A204.1 (cell line): ENCODE measurements at regions not wholly inside any gene's neighbourhood (a gene's known extent, or its start where the extent isn't known, plus 50 kb on each side); places are given as distances from the start of the nearest gene placed in this dataset.
"Not testable (repeated sequence)": the region's sequence is repeated elsewhere in the genome, so short reads cannot be mapped to it uniquely, and the experiment has no call there.

Source experiments
- FAIRE-seq: peaks from 2 replicates; lab custom pipeline; 2012; peaks lifted over from hg19 to GRCh38; lab: Jason Lieb, UNC

GRCh38 chr14:26304056-26304455 lies 293.8 kb downstream of the NOVA1 start:
- no peak for FAIRE-seq

GRCh38 chr14:26293909-26294308 lies 303.9 kb downstream of the NOVA1 start:
- FAIRE-seq: no peak

DNA sequence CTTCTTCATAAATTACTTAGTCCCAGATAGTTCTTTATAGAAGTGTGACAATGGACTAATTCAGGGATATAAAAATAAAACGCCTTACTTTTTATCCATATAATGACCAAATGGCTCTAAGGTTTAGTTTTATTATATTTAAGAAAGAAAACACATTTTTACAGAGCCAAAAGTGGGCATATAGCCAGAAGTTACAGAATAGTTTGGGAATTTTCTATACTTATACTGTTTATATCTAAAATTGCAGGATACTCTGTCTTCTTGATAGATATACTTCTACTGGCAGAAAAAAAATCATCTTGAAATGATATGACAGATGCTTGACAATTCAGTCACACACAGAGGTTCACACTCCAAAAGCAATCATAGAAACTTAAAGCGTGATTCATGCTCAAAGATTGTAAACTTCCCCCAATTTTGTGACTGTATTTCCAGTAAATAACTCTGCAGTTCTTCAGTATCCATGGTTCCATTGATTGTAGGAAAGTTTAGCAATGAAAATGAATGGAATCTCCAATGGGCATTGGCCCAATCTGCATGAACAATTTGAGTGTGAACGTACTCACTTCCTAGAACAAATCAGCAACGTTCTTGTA lies 307.8 kb downstream of the NOVA1 start:
- no peak for FAIRE-seq

GRCh38 chr14:26286913-26287205 lies 311.0 kb downstream of the NOVA1 start:
- FAIRE-seq: no peak

GRCh38 chr14:26286081-26286912 lies 311.5 kb downstream of the NOVA1 start:
- FAIRE-seq: no peak

- FAIRE-seq: no peak
These were observed 315.3 kb downstream of the NOVA1 start for GRCh38 chr14:26282578-26282977.

- not testable (repeated sequence) for FAIRE-seq
These were observed 315.8 kb downstream of the NOVA1 start for GRCh38 chr14:26282011-26282410.

DNA sequence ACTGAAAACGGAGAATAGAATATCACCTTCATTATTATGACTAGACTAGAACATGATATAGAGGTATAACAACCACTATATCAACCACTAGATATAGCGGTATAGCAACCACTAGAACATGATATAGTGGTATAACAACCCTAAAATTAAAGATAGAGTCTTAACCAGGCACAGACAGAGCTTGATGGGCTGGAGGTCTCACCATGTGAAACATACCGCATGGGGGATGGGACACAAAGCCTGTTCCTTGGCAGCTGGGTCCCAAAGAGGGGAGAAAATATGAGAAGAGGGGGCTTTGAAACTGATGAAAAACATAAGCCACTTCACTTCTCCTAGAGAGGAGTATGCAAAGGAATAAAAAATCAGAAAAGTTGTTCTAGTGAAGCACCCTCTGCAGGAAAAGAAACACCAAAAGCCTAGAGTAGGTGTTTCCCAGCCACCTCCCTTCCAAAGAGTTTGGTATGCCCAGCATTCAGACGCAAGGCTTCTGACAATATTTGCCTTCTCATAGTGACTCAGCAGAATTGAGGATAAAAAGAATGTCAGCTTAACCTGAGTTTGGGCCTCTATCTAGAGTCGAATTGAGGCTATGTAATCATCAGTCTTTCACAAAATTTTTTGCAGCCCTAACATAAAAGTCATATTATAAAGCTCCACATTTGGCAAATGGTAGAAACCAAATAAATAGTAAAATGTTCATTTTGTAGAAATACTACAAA lies 316.4 kb downstream of the NOVA1 start:
- no peak for FAIRE-seq

DNA sequence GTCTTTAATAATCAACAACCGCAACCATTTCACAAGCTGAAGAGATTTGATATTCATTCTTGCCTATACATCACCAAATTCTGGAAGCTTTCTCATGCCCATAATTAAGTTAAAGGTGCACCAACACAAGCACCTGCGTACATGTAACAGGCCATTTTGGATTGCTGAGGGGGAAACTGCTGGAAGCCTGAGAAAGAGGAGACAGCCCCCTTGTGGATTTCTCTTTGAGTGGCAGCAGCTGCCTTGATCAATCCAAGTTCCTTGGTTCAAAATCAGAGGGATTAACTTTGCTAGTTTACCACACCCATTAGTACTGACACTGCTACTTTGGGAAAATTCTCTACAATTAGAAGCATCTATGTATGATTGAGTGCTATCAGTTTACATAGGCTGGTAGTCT lies 321.1 kb downstream of the NOVA1 start:
- no peak for FAIRE-seq

DNA sequence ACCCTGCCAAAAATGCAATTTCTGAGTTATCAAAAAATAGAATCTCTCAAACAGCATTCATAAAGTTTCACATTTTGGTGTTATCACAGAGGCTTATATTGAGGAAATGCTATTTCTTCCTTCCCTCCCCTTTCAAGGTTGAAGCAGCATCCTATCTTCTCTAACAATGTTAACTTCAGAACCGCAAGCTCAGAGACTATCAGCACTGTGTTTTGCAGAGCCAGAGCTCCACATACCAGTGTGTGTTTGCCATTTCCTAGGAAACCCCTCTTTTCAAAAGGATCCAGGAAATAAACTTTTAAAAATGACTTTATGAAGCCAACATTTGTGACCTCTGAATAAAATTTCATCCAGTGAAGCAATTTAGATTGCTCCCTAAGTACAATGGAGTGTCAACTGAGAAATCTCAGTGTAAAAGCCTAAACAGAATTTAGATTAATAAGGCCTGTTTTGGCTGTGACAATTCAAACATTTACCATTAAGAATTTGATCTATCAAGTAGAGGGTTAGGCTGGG lies 332.6 kb downstream of the NOVA1 start:
- no peak for FAIRE-seq

DNA sequence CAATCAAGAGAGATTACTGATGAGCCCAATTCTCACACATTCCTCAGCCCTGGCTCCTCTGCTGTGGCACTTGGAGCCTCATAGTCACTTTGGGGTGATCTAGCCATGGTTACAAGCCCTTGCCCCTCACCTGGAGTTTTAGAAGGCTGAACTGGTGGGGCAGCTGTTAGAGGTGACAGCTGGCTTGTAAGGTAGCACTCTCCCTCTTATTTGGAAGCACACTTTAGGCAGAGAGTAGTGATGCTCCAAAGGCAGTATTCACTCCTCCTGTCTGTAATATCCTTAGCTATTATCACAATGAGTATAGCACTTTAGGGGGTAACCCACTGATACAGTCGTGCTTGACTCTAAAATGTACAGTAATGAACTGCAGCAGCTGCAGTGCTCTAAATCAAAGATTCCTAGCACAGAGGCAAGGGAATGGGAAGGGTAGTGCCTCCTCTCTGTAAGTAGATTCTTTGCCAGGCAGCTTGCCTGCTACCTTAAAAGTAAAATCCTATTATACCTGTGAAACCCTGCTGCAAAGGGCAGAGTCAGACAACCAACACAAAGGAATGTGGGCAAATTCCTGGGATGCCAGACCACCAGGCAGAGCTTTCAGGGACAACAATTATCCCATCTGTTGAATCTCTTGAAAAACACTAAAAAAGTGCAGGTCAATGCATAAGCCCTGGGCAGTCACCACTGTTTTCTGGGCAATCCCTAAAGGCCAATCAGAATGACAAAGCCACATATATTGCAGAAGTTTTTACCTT lies 336.3 kb downstream of the NOVA1 start:
- FAIRE-seq: no peak

GRCh38 chr14:26255213-26255612 lies 342.6 kb downstream of the NOVA1 start:
- FAIRE-seq: no peak

DNA sequence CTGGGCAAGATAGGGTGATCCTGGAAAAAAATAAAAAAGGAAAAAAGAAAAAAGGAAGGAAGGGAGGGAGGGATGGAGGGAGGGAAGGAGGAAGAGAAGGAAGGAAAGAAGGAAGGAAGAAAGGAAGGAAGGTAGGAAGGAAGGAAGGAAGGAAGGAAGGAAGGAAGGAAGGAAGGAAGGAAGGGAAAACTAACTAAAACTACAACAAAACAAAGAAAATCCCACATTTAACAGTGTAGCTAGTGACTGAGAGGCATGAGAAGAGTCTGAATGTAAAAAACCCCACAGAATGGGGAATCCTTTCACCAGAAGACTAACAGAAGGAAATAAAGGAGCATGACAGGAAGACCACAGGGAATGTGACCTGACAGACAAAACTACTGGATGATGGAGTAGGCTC lies 345.7 kb downstream of the NOVA1 start:
- FAIRE-seq: no peak

GRCh38 chr14:26233118-26233517 lies 364.7 kb downstream of the NOVA1 start:
- FAIRE-seq: no peak

GRCh38 chr14:26218861-26219260 lies 379.0 kb downstream of the NOVA1 start:
- FAIRE-seq: no peak

DNA sequence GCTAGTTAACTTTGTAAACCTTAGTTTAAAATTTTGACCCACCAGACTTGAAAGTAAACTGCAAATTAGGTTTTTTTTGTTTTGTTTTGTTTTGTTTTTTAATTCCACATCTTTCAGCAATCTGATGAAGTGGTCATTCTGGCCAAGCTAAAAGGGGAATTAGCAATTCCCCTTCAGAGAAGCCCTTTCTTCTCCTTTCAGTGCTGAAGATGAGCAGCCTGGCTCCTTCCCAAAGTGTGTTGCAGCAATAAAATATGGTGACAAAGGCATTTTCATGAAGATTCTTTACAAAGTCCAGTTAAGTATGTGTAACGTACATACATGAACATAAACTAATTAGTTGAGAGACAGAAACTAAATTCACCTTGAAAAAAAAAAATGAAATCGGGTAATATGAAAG lies 380.1 kb downstream of the NOVA1 start:
- no peak for FAIRE-seq

DNA sequence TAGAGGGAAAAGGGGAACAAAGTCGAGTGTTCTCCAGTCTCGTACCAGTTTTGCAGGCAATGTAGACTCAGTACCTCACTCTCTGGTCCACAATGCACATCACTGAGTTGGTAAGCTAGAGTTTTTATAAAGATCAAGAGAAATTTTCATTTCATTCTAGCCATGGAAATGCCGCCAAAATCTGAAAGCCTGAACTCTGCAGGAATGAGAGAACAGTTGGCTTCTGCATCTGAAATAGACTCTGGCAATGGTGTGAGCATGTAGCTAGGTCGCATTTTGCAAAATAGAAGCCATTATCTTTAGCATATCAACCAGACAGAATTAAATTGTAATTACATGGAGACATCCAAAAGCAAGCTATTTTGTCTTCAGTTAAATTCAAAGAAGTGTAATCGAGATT lies 381.0 kb downstream of the NOVA1 start:
- FAIRE-seq: no peak

GRCh38 chr14:26213846-26214575 lies 383.8 kb downstream of the NOVA1 start:
- no peak for FAIRE-seq

DNA sequence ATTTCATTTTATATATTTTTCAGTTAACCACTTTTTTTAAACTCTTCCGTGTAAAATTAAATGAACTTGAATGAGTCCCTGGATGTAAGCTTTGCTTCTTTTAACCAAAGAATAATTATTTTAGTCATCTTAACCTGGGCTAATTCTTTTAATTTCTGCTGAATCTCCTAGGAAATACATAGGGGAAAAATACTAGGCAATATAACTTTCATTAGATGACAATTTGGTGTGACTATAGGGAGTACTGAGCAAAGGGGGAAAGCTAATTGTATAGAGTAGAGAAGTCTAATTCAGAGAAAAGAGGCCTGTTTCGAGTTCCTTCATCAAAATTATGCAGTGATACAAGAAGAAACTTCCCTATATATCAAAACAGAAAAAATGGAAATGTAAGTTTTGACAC lies 388.1 kb downstream of the NOVA1 start:
- no peak for FAIRE-seq

- no peak for FAIRE-seq
These were observed 391.2 kb downstream of the NOVA1 start for GRCh38 chr14:26206640-26207039.

GRCh38 chr14:26204728-26205479 lies 392.9 kb downstream of the NOVA1 start:
- no peak for FAIRE-seq
